NCI-H2227 (cell line): ENCODE measurements at regions not wholly inside any gene's neighbourhood (a gene's known extent, or its start where the extent isn't known, plus 50 kb on each side); places are given as distances from the start of the nearest gene placed in this dataset.
"Not testable (repeated sequence)": the region's sequence is repeated elsewhere in the genome, so short reads cannot be mapped to it uniquely, and the experiment has no call there.

Experiments used
- DNase-seq: peaks from one replicate; lab custom pipeline; 2025; ENCODE audit not compliant: unreplicated experiment; lab: John Stamatoyannopoulos, UW

DNA sequence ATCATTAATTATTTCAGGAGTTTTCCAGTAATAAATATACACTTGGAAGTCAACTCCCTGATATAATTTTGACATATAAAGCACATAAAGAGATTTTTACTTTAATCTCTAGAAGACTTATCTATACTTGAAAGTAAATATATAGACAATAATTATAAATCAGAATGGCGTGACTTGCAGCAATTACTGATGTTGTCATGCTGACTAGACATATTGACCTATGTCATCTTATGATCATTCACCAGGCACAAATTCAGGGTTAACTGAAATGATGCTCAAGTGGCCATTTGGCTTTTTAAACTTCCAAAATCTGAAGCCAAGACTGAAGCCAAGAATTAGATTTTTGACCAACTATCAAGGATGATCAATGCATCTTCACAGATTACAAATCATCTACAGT is 192.2 kb downstream of the MCHR2 start:
- DNase-seq: no peak

DNA sequence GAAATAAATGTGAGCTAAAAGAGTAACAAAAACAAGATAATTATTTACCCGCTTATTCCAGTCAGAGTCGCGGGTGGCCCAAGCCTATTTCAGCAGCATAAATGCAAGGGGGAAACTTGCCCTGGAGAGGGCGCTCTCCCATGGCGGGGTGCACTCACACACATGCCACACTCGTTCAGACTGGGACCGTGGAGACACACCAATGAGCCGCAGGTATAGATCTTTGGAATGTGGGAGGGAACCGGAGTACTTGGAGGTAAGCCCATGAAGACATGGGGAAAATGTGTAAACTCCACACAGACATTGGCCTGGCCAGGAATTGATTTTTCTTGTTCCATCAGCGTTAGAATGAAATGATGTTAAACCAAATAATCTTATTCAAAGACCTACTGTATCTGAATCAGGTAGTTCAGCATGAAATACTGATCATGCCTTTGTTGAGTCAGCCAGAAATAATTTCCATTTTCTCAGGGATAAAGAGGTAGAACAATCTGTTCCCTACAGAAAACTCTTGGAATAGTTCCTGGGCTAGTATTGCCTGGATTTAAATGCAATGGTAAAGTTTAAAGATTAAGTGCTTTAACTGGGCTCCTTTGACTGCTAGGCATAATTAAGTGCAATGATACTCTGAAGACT is 191.5 kb downstream of the MCHR2 start:
- no peak for DNase-seq

DNA sequence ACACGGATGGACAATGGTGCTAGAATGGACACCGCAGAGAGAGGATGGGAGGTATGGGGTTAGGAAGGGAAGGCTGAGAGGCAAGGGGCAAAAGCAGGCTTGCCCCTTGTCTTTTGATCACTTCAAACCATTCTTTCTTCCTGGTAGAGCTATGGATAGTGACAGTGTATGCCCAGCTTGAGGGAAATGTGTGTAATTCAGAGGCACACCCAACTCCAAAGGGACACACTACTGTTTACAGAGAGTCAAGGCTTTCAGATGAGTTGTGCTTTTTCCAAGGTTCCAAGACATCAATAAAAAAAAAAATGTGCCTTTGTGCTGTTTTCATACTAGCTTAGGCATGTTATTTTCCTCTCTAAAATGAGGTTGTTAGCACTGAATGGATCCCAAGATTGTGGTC is 185.0 kb downstream of the MCHR2 start:
- no peak for DNase-seq

DNA sequence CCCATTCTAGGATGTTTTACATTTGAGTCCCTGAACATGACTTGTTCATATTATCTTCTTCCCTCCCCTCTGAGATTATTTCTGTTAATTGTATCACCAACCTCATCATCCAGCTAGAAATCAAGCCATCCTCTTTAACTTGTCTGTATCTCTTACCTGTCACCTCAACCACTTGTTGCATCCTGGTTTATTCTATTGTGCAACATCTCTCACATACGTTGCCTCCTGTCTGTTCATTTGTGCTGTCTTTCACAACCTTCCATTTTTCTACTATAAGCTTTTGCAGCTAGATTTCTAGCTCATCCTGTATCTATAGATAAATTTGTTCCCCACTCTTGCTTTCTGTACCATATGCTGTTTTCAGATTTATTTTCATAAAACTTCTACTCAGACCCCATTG is 183.7 kb downstream of the MCHR2 start:
- no peak for DNase-seq

DNA sequence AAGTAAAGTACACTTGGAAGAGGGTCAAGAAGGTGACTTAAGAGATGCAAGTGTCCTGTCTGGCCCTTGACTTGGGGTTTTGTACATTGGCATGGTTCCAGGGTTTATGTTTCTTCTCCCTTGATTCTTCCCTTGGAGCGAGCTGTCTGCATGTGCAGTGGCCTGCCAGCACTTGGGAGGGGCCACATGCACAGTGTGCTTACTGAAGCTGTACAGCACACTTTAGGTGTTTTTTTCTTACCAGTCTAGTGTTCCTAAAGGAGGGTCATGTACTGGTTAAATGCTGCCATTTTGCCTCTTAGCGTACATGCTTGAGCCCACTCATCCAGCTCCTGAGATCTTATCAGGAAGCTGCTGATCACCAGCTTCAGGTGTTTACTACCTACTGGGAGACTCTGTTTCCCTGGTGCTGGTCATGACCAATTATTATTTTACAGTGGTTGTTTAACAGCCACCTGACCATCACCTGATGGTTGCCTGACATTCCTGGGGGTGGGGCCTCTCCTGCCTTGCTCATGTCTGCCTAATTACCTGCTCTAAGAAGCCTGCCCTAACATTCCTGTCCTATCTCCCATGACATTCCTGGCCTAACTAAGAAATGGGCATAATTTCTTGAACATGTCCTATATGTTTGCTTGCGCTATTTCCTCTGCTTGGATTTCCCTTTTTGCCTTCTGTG is 182.9 kb downstream of the MCHR2 start:
- no peak for DNase-seq

DNA sequence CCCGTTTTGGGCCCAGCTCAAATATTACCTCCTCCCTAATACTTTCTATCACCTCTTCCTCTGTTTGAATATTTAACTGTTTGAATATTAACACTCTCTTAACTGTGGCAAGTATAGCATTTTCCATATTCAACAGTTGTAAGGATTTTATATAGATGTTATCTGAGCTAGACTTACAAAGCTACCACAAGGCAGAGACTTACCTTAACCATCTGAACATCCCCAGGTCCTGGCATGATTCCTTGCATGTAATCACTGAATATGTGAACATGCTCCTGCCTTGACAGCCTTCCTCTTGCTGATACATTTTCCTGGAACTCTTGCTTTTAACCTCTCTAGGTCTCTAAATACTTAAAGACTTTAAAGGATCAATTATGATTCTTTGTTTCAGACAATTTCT is 182.4 kb downstream of the MCHR2 start:
- DNase-seq: no peak

DNA sequence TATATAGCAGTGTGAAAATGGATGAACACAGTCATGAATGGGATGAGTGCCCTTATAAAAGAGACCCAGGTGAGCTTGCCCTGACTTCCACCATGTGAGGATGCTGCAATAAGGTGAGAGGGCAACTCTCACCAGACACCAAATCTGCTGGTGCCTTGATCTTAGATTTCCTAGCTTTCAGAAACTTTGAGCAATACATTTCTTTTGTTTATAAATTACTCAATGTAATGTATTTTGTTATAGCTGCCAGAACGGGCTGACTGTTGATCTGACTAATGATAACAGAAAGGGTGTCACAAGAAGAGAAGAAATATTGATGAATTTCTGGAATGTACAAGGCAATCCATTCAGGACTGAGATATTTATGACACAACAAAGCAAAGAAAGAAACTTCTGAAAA is 180.5 kb downstream of the MCHR2 start:
- no peak for DNase-seq

DNA sequence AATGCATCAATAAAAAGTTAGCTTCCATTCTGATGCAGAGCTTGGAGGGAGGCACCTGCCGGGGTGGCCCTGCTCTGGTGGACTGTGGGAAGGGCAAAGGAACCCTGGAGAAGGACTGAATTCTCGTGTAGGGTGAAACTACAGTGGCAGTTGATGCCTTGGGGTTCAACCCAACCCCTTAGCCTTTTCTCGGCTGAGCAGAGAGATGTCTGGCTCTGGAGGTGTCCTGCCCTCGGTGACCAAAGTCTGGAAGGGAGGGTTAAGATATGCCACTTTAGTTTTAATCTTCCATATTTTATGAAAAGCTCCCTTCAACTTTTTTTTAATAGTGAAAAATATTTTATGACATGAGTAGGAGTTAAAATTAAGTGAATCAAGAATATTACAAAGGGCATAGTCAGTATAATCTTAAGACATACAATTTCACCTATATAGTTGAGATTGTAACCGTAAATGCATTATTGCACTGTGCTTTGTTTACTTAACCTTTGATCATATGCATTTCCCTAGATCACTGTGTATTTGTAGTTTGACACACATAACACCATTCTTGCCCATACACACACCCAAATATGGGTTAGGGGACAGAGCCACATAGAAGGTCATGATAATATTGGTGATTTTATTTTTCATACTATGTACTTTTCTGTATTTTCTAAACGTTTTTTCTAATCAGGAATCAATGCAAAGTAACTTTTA is 179.6 kb downstream of the MCHR2 start:
- DNase-seq: no peak

DNA sequence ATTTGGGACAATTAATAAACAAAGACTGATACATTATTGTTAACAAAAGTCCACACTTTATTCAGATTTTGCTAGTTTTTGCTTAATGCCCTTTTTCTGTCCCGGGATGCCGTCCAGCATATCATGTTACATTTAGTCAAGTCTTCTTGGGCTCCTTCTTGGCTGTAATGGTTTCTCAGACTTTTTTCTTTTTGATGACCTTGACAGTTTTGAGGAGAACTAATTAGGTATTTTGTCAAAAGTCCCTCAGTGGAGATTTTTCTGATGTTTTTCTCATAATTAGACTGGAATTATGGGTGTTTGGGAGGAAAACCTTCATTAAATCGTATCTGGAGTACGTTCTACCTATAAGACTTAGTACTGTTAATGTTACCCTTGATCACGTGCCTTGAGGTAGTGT is 177.2 kb downstream of the MCHR2 start:
- no peak for DNase-seq

DNA sequence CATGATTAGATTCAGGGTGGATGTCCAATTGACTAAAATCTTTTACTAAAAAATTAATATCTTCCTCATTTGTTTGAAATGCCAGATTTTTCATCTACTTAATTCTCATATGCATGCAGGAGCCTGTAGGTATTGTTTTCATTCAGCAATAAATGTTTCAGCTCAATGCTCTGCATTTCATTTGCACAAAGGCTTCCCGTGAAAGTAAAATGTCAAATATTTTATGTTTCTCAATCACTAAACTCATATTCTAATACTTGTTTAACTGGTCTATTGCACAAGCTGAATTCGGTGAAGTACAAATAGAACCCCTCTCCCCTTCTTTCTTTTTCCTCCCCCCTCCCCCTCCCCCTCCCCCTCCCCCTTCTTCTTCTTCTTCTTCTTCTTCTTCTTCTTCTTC is 175.9 kb downstream of the MCHR2 start:
- no peak for DNase-seq

DNA sequence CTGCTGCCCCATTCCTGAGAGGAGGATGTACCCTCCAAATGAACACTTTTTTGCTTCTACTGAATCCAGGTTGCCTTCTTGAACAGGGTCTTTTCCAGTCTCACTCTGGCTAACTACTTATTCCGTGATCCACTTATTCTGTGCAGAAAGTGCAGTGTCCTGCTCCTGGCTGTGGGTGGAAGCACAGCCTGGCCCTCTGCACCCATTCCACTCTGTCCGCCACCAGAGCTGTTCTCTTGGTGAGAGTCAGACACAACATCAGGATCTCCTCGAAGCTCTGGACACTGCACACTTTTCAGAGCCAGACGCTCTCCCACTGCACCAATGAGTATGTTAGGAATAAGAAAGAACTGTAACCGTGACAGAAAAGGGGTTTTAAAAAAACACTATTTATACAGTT is 174.2 kb downstream of the MCHR2 start:
- no peak for DNase-seq

DNA sequence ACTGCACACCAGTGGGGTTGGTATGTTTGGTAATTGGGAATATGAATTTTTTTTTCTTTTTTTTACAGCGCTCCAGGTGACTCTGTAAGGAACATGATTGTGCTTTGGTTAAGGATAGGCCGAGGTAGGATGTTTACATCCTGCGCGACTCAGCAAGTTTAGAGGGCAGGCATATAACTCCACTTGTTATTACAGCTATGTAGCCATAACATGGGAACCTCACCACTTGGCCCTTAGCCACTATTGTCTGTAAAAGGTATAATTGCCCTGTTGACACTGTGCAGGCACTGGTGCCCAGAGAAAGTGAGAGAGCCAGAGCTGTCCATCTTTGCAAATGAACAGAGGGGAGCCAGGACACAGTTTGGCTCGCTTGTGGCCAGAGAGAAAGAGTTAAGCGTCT is 172.9 kb downstream of the MCHR2 start:
- DNase-seq: no peak

DNA sequence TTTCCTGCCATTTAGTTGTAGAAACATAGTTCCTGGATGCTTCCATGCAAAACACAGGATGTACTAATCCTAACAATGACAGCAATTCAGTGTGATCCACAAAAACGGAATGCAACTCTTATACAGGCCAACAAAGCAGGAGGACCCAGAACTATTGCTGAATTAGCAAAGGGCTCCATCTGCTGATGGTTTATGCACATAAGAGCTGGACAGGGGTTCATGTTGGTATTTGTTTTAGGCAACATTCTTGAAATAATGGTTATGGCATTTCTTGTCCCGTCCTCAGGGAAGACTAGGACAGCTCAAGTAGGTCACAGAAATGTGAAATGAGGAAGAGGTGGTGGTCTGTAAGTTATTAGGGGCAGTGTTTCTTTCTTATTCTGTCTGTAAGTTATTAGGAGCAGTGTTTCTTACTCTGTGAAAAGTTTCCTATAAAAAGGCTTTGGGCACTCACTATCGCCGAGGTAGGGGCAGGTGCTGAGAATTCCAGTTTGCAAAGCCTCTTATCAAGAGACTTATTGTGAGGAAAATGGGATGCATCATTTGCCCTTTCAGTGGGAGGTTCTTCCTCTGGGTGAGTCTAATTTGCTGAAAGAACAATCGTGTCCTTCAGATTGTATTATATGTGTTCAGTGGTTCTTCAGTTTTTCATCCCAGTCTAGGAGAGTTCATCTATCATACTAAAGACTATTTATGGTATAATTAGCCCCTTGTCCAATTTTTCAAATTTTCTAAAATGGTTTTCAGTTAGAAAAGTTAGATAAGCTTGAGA is 171.1 kb downstream of the MCHR2 start:
- DNase-seq: peak; percentile 47

DNA sequence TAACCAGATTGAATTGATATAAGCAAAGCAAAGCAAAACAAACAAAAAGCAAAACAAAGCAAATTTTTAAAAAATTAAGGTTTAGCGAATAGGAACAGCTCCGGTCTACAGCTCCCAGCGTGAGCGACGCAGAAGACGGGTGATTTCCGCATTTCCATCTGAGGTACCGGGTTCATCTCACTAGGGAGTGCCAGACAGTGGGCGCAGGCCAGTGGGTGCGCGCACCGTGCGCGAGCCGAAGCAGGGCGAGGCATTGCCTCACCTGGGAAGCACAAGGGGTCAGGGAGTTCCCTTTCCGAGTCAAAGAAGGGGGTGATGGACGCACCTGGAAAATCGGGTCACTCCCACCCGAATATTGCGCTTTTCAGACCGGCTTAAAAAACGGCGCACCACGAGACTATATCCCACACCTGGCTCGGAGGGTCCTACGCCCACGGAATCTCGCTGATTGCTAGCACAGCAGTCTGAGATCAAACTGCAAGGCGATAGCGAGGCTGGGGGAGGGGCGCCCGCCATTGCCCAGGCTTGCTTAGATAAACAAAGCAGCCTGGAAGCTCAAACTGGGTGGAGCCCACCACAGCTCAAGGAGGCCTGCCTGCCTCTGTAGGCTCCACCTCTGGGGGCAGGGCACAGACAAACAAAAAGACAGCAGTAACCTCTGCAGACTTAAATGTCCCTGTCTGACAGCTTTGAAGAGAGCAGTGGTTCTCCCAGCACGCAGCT is 170.3 kb downstream of the MCHR2 start:
- DNase-seq: not testable (repeated sequence)

DNA sequence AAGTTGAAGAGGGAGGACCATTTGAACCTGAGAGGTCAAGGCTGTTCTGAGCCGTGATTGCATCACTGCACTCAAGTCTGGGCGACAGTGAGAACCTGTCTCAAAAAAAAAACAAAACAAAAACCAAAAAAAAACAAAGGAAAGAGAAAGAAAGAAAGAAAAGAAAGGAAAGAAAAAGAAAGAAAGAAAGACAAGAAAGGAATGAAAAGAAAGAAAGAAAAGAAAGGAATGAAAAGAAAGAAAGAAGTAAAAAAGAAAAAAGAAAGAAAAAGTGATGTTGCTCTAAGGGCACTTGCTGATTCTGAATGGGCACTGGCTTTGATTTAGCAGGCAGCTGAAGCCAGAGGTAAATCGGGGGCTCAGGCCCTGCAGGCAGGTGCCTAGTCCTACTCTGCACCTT is 161.0 kb downstream of the MCHR2 start:
- no peak for DNase-seq

DNA sequence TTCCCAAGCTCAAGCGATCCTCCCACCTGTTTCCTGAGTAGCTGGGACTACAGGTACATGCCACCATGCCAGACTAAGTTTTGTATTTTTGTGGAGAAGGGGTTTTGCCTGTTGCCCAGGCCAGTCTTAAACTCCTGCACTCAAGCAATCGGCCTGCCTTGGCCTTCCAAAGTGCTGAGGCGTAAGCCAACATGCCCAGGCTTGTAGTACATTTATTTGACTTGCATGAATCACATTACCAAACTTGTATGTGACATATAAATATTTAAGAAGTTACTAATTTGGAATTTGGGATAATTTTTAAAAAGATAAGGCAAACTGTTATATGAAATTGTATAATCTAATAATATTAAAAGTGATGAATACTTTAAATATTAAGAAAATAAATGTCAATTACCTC is 157.6 kb downstream of the MCHR2 start:
- DNase-seq: no peak

DNA sequence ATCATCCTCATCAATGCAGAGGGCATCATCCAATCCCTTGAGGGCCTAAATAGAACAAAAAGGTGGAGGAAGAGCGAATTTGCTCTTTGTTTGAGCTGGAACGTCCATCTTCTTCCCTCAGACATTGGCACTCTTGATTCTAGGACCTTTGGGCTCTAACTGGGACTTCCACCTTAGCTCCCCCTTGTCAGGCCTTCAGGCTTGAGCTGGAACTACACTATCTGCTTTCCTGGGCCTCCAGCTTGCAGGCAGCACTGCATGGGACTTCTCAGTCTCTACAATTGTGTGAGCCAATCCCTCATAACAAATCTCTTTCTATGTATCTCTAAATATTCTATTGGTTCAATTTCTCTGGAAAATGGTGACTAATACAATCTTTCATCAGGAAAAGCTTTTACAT is 155.4 kb downstream of the MCHR2 start:
- no peak for DNase-seq

DNA sequence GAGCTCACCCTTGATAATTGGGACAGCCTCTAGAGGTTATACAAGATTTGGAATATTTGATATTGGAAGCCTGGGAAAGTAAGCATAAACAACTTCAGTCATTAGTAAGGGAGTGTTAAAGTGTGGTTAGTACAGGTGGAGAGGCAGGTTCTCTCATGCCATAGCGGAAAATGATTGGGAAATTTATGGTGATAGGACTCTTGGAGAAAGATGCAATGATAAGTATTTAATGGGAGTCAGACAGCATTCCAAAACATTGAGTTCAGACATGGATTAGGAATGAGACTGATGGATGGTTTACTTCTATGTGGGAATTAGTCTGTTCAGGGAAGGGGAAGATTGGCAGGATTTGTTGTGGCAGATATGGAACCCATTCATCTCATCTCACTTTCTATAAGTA is 152.7 kb downstream of the MCHR2 start:
- DNase-seq: no peak

DNA sequence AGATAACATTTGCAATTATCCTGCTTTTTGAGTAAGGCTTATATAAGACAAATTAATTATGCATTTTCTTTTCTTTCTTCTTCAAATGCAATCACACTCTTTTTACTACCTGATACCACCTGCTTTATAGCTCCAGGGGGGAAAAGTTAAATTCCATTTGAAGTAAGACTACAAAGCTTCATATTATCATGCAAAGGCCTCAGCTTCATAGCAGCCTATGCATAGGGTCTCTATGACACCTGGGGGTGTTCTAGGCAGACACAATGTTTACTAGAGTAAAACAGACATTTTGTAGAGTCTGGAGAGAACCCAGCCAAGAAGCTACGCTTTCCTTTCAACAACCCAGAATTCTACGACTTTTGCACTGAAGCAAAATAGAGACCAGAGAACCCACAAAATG is 148.0 kb downstream of the MCHR2 start:
- no peak for DNase-seq

DNA sequence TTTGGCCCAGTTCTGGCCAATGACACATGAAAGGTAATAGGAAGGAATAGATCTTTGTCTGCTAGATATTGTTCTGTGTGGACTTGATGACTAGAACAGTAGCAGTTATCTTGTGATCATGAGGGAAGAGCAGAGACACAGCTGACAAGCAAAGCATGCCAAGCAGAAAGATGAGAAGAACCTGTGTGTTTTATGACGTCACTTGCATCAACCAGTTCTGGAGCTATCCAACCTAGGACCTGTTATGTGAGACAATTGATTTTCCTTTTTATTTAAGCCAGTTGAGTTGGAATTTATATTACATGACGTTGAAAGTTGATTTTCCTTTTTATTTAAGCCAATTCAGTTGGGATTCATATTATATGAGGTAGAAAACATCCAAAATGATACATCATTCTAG is 143.2 kb downstream of the MCHR2 start:
- DNase-seq: no peak

DNA sequence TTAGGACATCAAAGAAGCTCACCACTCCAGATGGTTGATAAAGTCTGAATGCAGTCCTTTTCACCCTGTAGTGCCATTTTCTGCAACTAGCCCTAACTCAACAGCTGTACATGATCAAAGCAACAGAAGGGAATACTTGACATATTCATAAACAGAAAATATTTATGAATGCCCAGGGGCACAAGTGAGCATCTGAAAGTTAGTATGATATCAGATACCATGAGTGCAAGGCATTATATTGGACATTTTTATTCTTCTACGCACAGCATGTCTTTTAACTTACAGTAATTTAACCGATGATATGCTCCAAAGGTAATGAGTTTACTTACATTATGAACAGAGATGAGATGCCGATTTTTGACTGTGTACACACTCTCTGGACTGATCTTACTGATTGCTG is 142.0 kb downstream of the MCHR2 start:
- no peak for DNase-seq
